ENCODE measurements at regions not wholly inside any gene's neighbourhood (a gene's known extent, or its start where the extent isn't known, plus 50 kb on each side); places are given as distances from the start of the nearest gene placed in this dataset.

DNA sequence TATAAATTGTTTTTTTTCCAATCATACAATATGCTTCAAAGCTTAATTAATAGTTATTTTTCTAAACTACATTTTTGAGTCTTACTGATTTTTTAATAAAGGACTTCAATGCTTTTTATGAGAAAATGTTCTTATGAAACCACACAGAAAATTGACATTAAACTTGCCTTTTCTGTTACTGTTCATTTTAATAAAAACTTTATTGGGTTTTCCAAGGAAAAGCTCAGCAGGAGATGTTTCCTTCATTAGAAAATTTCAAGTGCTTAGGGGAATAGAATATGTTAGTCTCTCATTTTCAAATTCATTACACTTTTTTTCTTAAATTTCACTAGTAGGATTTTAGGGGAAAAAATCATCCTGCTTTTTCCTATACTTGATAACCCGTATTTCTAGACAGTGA is 711.4 kb downstream of the DIPK2A start:
- H3K27ac ChIP-seq: no peak overlapping the region
- no peaks in the 10 kb centered on the region for H3K4me1 ChIP-seq
- H3K36me3 ChIP-seq: no peaks in the 10 kb centered on the region
- WGBS, 2 donors: 95 to 96% methylated on average over 1 of the region's 1 CpG
- H3K4me3 ChIP-seq: no peak overlapping the region
- no peak for DNase-seq (ENCODE audit: low spot score in 2 of 2)
- H3K9me3 ChIP-seq: no peaks in the 10 kb centered on the region
- no peak for TF ChIP-seq POLR2A (IDR thresholded peaks at IDR 0.05)
- no peak for TF ChIP-seq EP300 (IDR thresholded peaks at IDR 0.05)
- H3K27me3 ChIP-seq: no peaks in the 10 kb centered on the region

DNA sequence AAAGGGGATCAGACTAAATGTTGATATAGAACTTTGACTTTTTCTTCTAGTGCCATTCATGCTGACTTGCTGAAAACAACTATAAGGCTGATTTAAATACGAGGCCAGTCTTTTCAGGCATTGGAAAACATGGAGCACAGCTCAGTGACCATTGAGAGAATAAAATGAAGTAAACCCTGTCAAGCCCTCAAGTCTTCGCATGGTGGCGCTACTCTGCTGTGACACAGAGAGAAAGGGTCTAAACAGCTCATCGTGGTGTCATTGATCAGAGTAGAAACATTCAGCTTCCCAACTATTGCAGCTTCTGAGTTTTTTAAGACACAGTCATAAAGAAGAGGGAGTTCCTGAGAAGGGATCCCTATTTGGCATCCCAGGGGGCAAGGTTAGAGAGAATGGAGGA is 716.2 kb downstream of the DIPK2A start:
- no peaks in the 10 kb centered on the region for H3K27me3 ChIP-seq
- TF ChIP-seq POLR2A (IDR thresholded peaks at IDR 0.05) (no peak), EP300 (IDR thresholded peaks at IDR 0.05) (no peak), CTCF (IDR thresholded peaks at IDR 0.05) (no peak)
- WGBS, 2 donors: 71 to 81% methylated on average over 4 of the region's 4 CpGs
- no peak overlapping the region for H3K27ac ChIP-seq
- H3K4me1 ChIP-seq: no peaks in the 10 kb centered on the region
- H3K36me3 ChIP-seq: no peaks in the 10 kb centered on the region
- no peak overlapping the region for H3K4me3 ChIP-seq
- no peaks in the 10 kb centered on the region for H3K9me3 ChIP-seq
- DNase-seq (ENCODE audit: low spot score in 2 of 2): no peak

DNA sequence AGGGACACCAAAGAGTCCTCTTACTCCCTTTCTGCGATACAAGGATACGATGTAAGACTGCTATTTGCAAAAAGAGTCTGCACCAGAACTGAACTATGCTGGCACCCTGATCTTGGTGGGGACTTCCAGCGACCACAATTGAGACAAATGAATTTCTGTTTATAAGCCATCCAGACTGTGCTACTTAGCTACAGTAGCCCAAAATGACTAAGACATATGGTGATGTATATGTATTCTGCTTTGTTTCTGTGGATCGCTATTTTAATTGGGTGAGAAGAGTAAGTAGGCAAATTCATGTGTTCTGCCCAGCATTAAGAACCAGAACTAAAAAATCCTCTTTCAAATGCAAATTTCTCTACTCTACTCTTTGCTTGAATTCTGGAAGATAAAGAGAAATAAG is 720.9 kb downstream of the DIPK2A start:
- DNase-seq (ENCODE audit: low spot score in 2 of 2): no peak
- Histone ChIP-seq H3K36me3 (no peaks in the 10 kb centered on the region), H3K4me3 (no peak overlapping the region), H3K9me3 (peaks cover 0 to 2% (median 0%) of the 10 kb centered on the region in 4 donors), H3K4me1 (no peaks in the 10 kb centered on the region), H3K27ac (no peak overlapping the region), H3K27me3 (no peaks in the 10 kb centered on the region)
- WGBS, 2 donors: 90 to 93% methylated on average over 4 of the region's 4 CpGs
- TF ChIP-seq EP300 (IDR thresholded peaks at IDR 0.05) (no peak), POLR2A (IDR thresholded peaks at IDR 0.05) (no peak), CTCF (IDR thresholded peaks at IDR 0.05) (no peak)

DNA sequence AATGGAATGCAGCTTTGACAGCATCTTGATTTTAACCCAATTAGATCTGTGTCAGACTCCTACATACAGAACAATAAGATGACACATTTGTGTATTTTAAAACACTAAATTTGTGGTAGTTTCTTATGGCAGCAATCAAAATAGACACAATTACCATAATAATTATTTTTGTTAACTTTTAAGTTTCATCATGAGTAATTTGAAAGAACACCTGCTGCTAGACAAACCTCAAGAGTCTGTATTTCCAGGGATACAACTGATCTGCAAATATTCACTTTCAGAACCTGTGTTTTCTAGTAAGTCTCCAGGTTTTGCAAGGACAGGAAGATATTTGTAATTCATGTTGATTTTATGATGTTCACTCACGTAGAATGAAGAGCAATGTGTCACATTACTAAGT is 736.8 kb downstream of the DIPK2A start:
- no peak overlapping the region for H3K27ac ChIP-seq
- WGBS, 2 donors: 46% methylated on average over 1 of the region's 1 CpG
- no peaks in the 10 kb centered on the region for H3K36me3 ChIP-seq
- TF ChIP-seq CTCF (IDR thresholded peaks at IDR 0.05) (no peak), EP300 (IDR thresholded peaks at IDR 0.05) (no peak), POLR2A (IDR thresholded peaks at IDR 0.05) (no peak)
- H3K4me1 ChIP-seq: no peaks in the 10 kb centered on the region
- H3K4me3 ChIP-seq: no peak overlapping the region
- no peaks in the 10 kb centered on the region for H3K27me3 ChIP-seq
- no peak for DNase-seq (ENCODE audit: low spot score in 2 of 2)
- H3K9me3 ChIP-seq: peaks cover 0 to 5% (median 0%) of the 10 kb centered on the region in 4 donors

DNA sequence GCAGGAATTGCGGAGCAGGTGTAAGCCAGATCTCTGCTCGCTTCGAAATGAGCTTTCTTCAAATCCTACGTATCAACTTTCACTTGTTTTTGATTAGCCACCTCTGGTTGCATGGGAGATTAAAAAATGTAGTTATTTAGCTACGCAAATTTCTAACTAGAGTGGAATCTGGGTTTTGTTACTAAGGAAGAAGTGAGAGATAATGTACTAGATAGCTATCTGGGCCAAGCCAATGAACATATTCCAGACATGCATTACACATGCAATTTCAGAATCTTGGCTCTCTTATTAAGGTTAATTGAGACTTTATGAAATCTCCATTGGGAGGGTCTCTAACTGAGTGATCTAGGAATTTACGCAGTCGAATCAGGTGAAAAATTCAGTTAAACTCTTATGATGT is 765.7 kb downstream of the DIPK2A start:
- 92 to 93% methylated on average over 7 of the region's 7 CpGs for WGBS, 2 donors
- H3K27ac ChIP-seq: no peak overlapping the region
- no peaks in the 10 kb centered on the region for H3K9me3 ChIP-seq
- no peaks in the 10 kb centered on the region for H3K36me3 ChIP-seq
- no peak overlapping the region for H3K4me3 ChIP-seq
- H3K27me3 ChIP-seq: no peaks in the 10 kb centered on the region
- no peak for DNase-seq (ENCODE audit: low spot score in 2 of 2)
- TF ChIP-seq POLR2A (IDR thresholded peaks at IDR 0.05) (no peak), CTCF (IDR thresholded peaks at IDR 0.05) (no peak), EP300 (IDR thresholded peaks at IDR 0.05) (no peak)
- H3K4me1 ChIP-seq: no peaks in the 10 kb centered on the region

GRCh38 chr3:144743225-144743668 is 771.6 kb downstream of the DIPK2A start:
- Histone ChIP-seq H3K36me3 (no peaks in the 10 kb centered on the region), H3K4me3 (no peak overlapping the region), H3K9me3 (no peaks in the 10 kb centered on the region), H3K4me1 (no peaks in the 10 kb centered on the region), H3K27ac (no peak overlapping the region), H3K27me3 (no peaks in the 10 kb centered on the region)
- 86 to 100% methylated on average over 1 of the region's 1 CpG for WGBS, 2 donors
- DNase-seq (ENCODE audit: low spot score in 2 of 2): no peak
- TF ChIP-seq CTCF (IDR thresholded peaks at IDR 0.05) (no peak), EP300 (IDR thresholded peaks at IDR 0.05) (no peak), POLR2A (IDR thresholded peaks at IDR 0.05) (no peak)

Measured in tibial nerve (tissue), 4 donors.